Activated CD4-positive, CD25-positive, alpha-beta regulatory T cell treated with anti-CD3 and anti-CD28 coated beads, Interleukin-2, amount 50 U/mL, for 72 hours (primary cell): ENCODE measurements at regions not wholly inside any gene's neighbourhood (a gene's known extent, or its start where the extent isn't known, plus 50 kb on each side); places are given as distances from the start of the nearest gene placed in this dataset.

Experiments
- DNase-seq: peaks from one replicate; pipeline ENCODE4 v3.0.0; 2021

- no peak for DNase-seq
Observed at GRCh38 chr1:29474274-29475244, 238.2 kb downstream of the PTPRU start.

GRCh38 chr1:29473161-29473855 is 237.0 kb downstream of the PTPRU start:
- DNase-seq = no peak

GRCh38 chr1:29471487-29472313 is 235.4 kb downstream of the PTPRU start:
- no peak for DNase-seq

- no peak for DNase-seq
Observed at GRCh38 chr1:29470788-29471119, 234.4 kb downstream of the PTPRU start.

- no peak for DNase-seq
Observed at GRCh38 chr1:29470087-29470787, 233.9 kb downstream of the PTPRU start.

GRCh38 chr1:29469457-29469856 is 233.1 kb downstream of the PTPRU start:
- no peak for DNase-seq

GRCh38 chr1:29467989-29468900 is 231.9 kb downstream of the PTPRU start:
- no peak for DNase-seq

GRCh38 chr1:29466258-29466657 is 229.9 kb downstream of the PTPRU start:
- DNase-seq = no peak

GRCh38 chr1:29465755-29466154 is 229.4 kb downstream of the PTPRU start:
- no peak for DNase-seq

GRCh38 chr1:29462096-29462495 is 225.8 kb downstream of the PTPRU start:
- DNase-seq = no peak

GRCh38 chr1:29461115-29461739 is 224.9 kb downstream of the PTPRU start:
- no peak for DNase-seq

- no peak for DNase-seq
Observed at GRCh38 chr1:29460694-29461093, 224.4 kb downstream of the PTPRU start.

- DNase-seq = no peak
Observed at GRCh38 chr1:29460041-29460610, 223.8 kb downstream of the PTPRU start.

- DNase-seq = no peak
Observed at GRCh38 chr1:29459620-29459945, 223.3 kb downstream of the PTPRU start.

- no peak for DNase-seq
Observed at GRCh38 chr1:29458737-29459619, 222.7 kb downstream of the PTPRU start.

- DNase-seq = no peak
Observed at GRCh38 chr1:29457496-29458368, 221.4 kb downstream of the PTPRU start.

- no peak for DNase-seq
Observed at GRCh38 chr1:29456685-29457435, 220.5 kb downstream of the PTPRU start.

- no peak for DNase-seq
Observed at GRCh38 chr1:29455781-29456180, 219.5 kb downstream of the PTPRU start.
